Progenitor cell of endocrine pancreas (in vitro differentiated cells): ENCODE measurements at regions not wholly inside any gene's neighbourhood (a gene's known extent, or its start where the extent isn't known, plus 50 kb on each side); places are given as distances from the start of the nearest gene placed in this dataset.

Experiments used
- DNase-seq: peaks from one replicate; pipeline ENCODE4 v3.0.0; 2021; ENCODE audit warnings: low spot score; ENCODE audit not compliant: unreplicated experiment
- H3K27ac Mint-ChIP-seq: 2 replicates; pipeline ENCODE4 v1.8.0; 2021; ENCODE audit warnings: mild to moderate bottlenecking, moderate library complexity, mixed read lengths
- H3K27me3 Mint-ChIP-seq: 2 replicates; pipeline ENCODE4 v1.8.0; 2021; ENCODE audit warnings: mixed read lengths
- H3K36me3 Mint-ChIP-seq: 2 replicates; pipeline ENCODE4 v1.8.0; 2022; ENCODE audit warnings: mixed read lengths; ENCODE audit not compliant: insufficient read depth
- H3K4me1 Mint-ChIP-seq: 2 replicates; pipeline ENCODE4 v1.8.0; 2021; ENCODE audit warnings: low read depth, mixed read lengths
- H3K4me3 Mint-ChIP-seq: 2 replicates; pipeline ENCODE4 v1.8.0; 2021; ENCODE audit warnings: low read depth, mild to moderate bottlenecking, moderate library complexity, mixed read lengths
- H3K9me3 Mint-ChIP-seq: 2 replicates; pipeline ENCODE4 v1.8.0; 2021; ENCODE audit warnings: low read depth, mixed read lengths
- TF ChIP-seq, protein P1 (sequence below): fragments of 200-600 bp; sonication (generic); IDR thresholded peaks from one replicate; pipeline ENCODE4 v1.5.0; 2021; ENCODE audit warnings: antibody characterized with exemption, mild to moderate bottlenecking; ENCODE audit not compliant: unreplicated experiment

DNA sequence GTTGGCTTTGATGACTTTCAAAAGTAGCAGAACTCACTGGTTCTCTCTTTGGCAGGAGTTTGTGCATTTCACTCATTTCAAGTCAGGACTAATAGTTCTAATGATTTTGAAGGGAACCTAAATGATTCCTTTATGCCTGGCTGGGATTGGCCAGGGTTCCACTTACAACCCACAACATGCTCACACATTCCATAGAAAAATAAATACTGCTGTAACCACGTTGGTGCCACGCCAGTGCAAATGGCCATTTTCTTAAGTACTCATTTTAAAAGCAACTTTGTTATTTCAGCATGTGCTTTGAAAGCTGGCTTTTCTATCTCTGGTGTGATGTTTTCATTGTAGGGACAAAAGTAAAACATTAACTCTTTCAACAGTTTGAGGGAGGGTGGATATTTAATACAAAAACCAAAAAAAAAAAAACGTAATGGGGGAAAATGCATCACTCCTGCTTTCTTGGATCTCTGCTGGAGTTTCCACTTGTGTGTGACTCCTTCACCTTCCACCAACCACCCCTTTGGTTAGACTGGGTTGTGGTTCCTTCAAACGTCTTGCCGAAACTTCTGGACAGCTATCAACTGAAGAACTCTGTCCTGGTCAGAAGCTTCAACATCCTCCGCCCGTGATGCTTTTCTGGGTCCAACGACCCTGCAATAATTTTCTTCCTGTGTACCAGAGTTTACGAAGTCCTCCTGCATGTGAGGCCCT lies 300.4 kb upstream of the RUNX1 start:
- H3K4me3 Mint-ChIP-seq = no peak overlapping the region
- H3K27me3 Mint-ChIP-seq = no peaks in the 10 kb centered on the region
- TF ChIP-seq, protein P1, sequence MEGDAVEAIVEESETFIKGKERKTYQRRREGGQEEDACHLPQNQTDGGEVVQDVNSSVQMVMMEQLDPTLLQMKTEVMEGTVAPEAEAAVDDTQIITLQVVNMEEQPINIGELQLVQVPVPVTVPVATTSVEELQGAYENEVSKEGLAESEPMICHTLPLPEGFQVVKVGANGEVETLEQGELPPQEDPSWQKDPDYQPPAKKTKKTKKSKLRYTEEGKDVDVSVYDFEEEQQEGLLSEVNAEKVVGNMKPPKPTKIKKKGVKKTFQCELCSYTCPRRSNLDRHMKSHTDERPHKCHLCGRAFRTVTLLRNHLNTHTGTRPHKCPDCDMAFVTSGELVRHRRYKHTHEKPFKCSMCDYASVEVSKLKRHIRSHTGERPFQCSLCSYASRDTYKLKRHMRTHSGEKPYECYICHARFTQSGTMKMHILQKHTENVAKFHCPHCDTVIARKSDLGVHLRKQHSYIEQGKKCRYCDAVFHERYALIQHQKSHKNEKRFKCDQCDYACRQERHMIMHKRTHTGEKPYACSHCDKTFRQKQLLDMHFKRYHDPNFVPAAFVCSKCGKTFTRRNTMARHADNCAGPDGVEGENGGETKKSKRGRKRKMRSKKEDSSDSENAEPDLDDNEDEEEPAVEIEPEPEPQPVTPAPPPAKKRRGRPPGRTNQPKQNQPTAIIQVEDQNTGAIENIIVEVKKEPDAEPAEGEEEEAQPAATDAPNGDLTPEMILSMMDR = no peak
- no peak for DNase-seq
- H3K36me3 Mint-ChIP-seq = no peaks in the 10 kb centered on the region
- H3K9me3 Mint-ChIP-seq = peaks cover 2% of the 10 kb centered on the region
- H3K27ac Mint-ChIP-seq = no peak overlapping the region
- peaks cover 12% of the 10 kb centered on the region for H3K4me1 Mint-ChIP-seq

DNA sequence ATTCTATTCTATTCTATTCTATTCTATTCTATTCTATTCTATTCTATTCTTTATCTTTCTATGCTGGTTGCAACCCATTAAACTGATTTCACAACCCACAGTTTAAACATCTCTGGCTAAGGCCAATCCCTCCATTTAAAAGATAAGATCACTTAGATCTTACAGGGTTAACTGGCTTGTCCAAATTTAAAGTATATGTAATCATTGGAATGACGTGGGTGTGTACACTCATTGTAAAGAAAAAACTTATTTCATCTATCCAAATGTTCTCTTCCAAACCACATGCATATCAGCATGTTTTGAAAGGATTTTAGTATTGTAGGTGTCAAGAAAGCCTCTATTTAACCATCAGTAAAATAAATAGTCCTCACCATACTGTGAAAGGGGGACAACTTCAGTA lies 299.6 kb upstream of the RUNX1 start:
- Mint-ChIP-seq H3K27me3 (no peaks in the 10 kb centered on the region), H3K27ac (no peak overlapping the region), H3K36me3 (no peaks in the 10 kb centered on the region), H3K9me3 (peaks cover 2% of the 10 kb centered on the region), H3K4me1 (peaks cover 12% of the 10 kb centered on the region), H3K4me3 (no peak overlapping the region)
- TF ChIP-seq, protein P1 = no peak
- DNase-seq = no peak

- peaks cover 2% of the 10 kb centered on the region for H3K9me3 Mint-ChIP-seq
- no peaks in the 10 kb centered on the region for H3K36me3 Mint-ChIP-seq
- no peak overlapping the region for H3K27ac Mint-ChIP-seq
- no peak for DNase-seq
- TF ChIP-seq, protein P1 = no peak
- peaks cover 17% of the 10 kb centered on the region for H3K4me1 Mint-ChIP-seq
- H3K27me3 Mint-ChIP-seq = no peaks in the 10 kb centered on the region
- H3K4me3 Mint-ChIP-seq = no peak overlapping the region
Measured at GRCh38 chr21:35346697-35347096, 297.6 kb upstream of the RUNX1 start.

GRCh38 chr21:35345954-35346353 lies 296.9 kb upstream of the RUNX1 start:
- Mint-ChIP-seq H3K27me3 (no peaks in the 10 kb centered on the region), H3K27ac (no peak overlapping the region), H3K4me3 (no peak overlapping the region), H3K9me3 (peaks cover 2% of the 10 kb centered on the region), H3K36me3 (no peaks in the 10 kb centered on the region), H3K4me1 (peaks cover 17% of the 10 kb centered on the region)
- TF ChIP-seq, protein P1 = no peak
- DNase-seq = no peak

- DNase-seq = no peak
- Mint-ChIP-seq H3K9me3 (peaks cover 2% of the 10 kb centered on the region), H3K4me1 (peaks cover 13% of the 10 kb centered on the region), H3K27me3 (no peaks in the 10 kb centered on the region), H3K4me3 (no peak overlapping the region), H3K27ac (no peak overlapping the region), H3K36me3 (no peaks in the 10 kb centered on the region)
- TF ChIP-seq, protein P1 = no peak
Measured at GRCh38 chr21:35344582-35344981, 295.5 kb upstream of the RUNX1 start.
